LNCAP (cell line): ENCODE measurements at regions not wholly inside any gene's neighbourhood (a gene's known extent, or its start where the extent isn't known, plus 50 kb on each side); places are given as distances from the start of the nearest gene placed in this dataset.

ENCODE experiments used
- CTCF ChIP-seq: fragments of 450-650 bp; IDR thresholded peaks from 2 replicates; pipeline ENCODE4 v1.5.1; 2017; ENCODE audit warnings: mild to moderate bottlenecking

GRCh38 chr3:73866846-73867245, 242.1 kb upstream of the PDZRN3 start:
- no peak for TF ChIP-seq CTCF

GRCh38 chr3:73863546-73864079, 238.9 kb upstream of the PDZRN3 start:
- TF ChIP-seq CTCF, result no peak

- no peak for TF ChIP-seq CTCF
These were observed 231.1 kb upstream of the PDZRN3 start for GRCh38 chr3:73855813-73856212.

GRCh38 chr3:73848173-73848906, 223.6 kb upstream of the PDZRN3 start:
- TF ChIP-seq CTCF, result peak; percentile 86

GRCh38 chr3:73846951-73847350, 222.2 kb upstream of the PDZRN3 start:
- TF ChIP-seq CTCF, result no peak

- no peak for TF ChIP-seq CTCF
These were observed 214.3 kb upstream of the PDZRN3 start for GRCh38 chr3:73839032-73839431.

GRCh38 chr3:73835945-73836344, 211.2 kb upstream of the PDZRN3 start:
- no peak for TF ChIP-seq CTCF
